Endodermal cell (in vitro differentiated cells): ENCODE measurements at regions not wholly inside any gene's neighbourhood (a gene's known extent, or its start where the extent isn't known, plus 50 kb on each side); places are given as distances from the start of the nearest gene placed in this dataset.

Source experiments
- DNase-seq: peaks from one replicate; pipeline ENCODE4 v3.0.0-alpha.2; 2017
- H3K27ac ChIP-seq: 2 replicates; pipeline ENCODE4 v1.5.1; 2013; ENCODE audit warnings: mild to moderate bottlenecking, low read depth, low read length, moderate library complexity
- H3K27me3 ChIP-seq: 2 replicates; pipeline ENCODE4 v1.6.1; 2013; ENCODE audit warnings: mild to moderate bottlenecking, low read length, moderate library complexity; ENCODE audit not compliant: insufficient read depth, control insufficient read depth, poor library complexity, severe bottlenecking
- H3K36me3 ChIP-seq: 2 replicates; pipeline ENCODE4 v1.7.0; 2013; ENCODE audit warnings: mild to moderate bottlenecking, low read length, moderate library complexity; ENCODE audit not compliant: control insufficient read depth, insufficient read depth
- H3K4me1 ChIP-seq: one replicate; pipeline ENCODE4 v1.7.0; 2013; ENCODE audit warnings: low read length; ENCODE audit not compliant: control insufficient read depth, insufficient read depth
- H3K4me3 ChIP-seq: 2 replicates; pipeline ENCODE4 v1.5.1; 2013; ENCODE audit warnings: mild to moderate bottlenecking, low read length, moderate library complexity
- H3K9ac ChIP-seq: 2 replicates; pipeline ENCODE4 v1.6.1; 2013; ENCODE audit warnings: mild to moderate bottlenecking, low read length, moderate library complexity; ENCODE audit not compliant: poor library complexity, severe bottlenecking; ENCODE audit errors: extremely low read depth
- H3K9me3 ChIP-seq: 2 replicates; pipeline ENCODE4 v1.6.1; 2013; ENCODE audit warnings: mild to moderate bottlenecking, low read length, moderate library complexity; ENCODE audit not compliant: control insufficient read depth
- H3K27ac Mint-ChIP-seq: 2 replicates; pipeline ENCODE4 v1.8.0; 2020; ENCODE audit warnings: mixed read lengths
- H3K27me3 Mint-ChIP-seq: 2 replicates; pipeline ENCODE4 v1.8.0; 2021; ENCODE audit warnings: mild to moderate bottlenecking, mixed read lengths; ENCODE audit not compliant: insufficient read depth
- H3K36me3 Mint-ChIP-seq: 2 replicates; pipeline ENCODE4 v1.8.0; 2020; ENCODE audit warnings: low read depth, mixed read lengths
- H3K4me1 Mint-ChIP-seq: 2 replicates; pipeline ENCODE4 v1.8.0; 2020; ENCODE audit warnings: mixed read lengths
- H3K4me3 Mint-ChIP-seq: 2 replicates; pipeline ENCODE4 v1.8.0; 2020; ENCODE audit warnings: mild to moderate bottlenecking, moderate library complexity, mixed read lengths
- H3K9me3 Mint-ChIP-seq: 2 replicates; pipeline ENCODE4 v1.8.0; 2020; ENCODE audit warnings: mild to moderate bottlenecking, mixed read lengths
- CTCF ChIP-seq: fragments of 200-600 bp; sonication (generic); conservative IDR thresholded peaks from 2 replicates; pipeline ENCODE4 v1.5.0; 2021; ENCODE audit warnings: antibody characterized with exemption, mild to moderate bottlenecking
- WGBS, 2 experiments: methylation state at CpG; one replicate each; pipeline versions ENCODE4 v1.1.5 to v1.1.7; 2013; ENCODE audit warnings: missing lambda C conversion rate in 2 of 2, mixed read lengths in 1 of 2; ENCODE audit not compliant: insufficient coverage in 1 of 2, insufficient read length in 1 of 2; 5-methylcytosine and 5-hydroxymethylcytosine counted together

DNA sequence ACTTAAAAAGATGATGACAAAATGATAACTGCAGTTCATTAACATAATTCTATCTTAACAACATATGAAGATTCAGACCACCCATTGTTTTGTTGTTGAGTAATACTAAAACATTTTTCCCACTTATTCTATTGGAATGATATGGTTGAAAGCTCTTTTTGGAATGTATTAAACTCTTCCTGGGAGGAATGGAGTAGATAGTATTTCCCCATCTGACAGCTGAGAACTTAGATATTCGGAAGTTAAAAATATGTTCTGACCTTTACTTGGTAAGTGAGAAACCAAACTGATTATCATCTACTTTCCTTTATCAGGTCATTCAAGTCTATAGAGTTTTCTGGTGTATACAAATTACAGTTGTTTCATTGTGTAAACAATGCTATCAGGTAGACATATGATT, 452.9 kb downstream of the CSNK1G3 start:
- Mint-ChIP-seq H3K27ac (no peak overlapping the region), H3K9me3 (no peaks in the 10 kb centered on the region), H3K4me1 (no peaks in the 10 kb centered on the region), H3K27me3 (no peaks in the 10 kb centered on the region), H3K36me3 (no peaks in the 10 kb centered on the region), H3K4me3 (no peak overlapping the region)
- H3K9me3 ChIP-seq = peaks cover 9% of the 10 kb centered on the region
- 100% methylated on average over 1 of the region's 1 CpG for WGBS, 2 experiments
- DNase-seq = no peak
- H3K4me1 ChIP-seq = no peaks in the 10 kb centered on the region
- no peaks in the 10 kb centered on the region for H3K36me3 ChIP-seq
- no peak overlapping the region for H3K4me3 ChIP-seq
- H3K9ac ChIP-seq = no peak overlapping the region
- no peak overlapping the region for H3K27ac ChIP-seq
- TF ChIP-seq CTCF = no peak
- H3K27me3 ChIP-seq = no peaks in the 10 kb centered on the region

DNA sequence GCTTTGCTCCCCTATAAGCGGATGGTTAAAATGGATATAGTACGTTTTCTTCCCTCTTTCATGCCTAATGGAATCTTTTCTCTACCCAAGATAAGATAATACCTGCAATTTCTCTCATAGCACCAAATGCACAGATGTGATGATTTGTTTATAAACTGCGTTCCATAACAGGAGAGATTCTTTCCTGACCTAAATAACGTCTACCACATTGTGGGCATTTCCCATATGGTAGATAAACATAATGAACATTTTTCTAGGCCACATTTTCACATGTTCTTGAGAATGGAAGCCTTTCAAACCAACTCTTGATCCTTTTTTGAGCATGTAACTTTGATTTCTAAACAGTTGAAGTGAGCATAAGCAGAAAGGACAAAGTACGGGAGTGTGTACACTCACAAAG, 448.5 kb downstream of the CSNK1G3 start:
- H3K36me3 Mint-ChIP-seq = no peaks in the 10 kb centered on the region
- no peak for DNase-seq
- Histone ChIP-seq H3K4me3 (no peak overlapping the region), H3K27me3 (no peaks in the 10 kb centered on the region), H3K4me1 (no peaks in the 10 kb centered on the region), H3K36me3 (no peaks in the 10 kb centered on the region), H3K9ac (no peak overlapping the region), H3K9me3 (peaks cover 9% of the 10 kb centered on the region), H3K27ac (no peak overlapping the region)
- no peaks in the 10 kb centered on the region for H3K27me3 Mint-ChIP-seq
- TF ChIP-seq CTCF = no peak
- no peak overlapping the region for H3K4me3 Mint-ChIP-seq
- no peaks in the 10 kb centered on the region for H3K4me1 Mint-ChIP-seq
- H3K9me3 Mint-ChIP-seq = no peaks in the 10 kb centered on the region
- 95% methylated on average over 4 to 5 of the region's 5 CpGs for WGBS, 2 experiments
- H3K27ac Mint-ChIP-seq = no peak overlapping the region

- no peaks in the 10 kb centered on the region for H3K27me3 Mint-ChIP-seq
- Histone ChIP-seq H3K4me3 (no peak overlapping the region), H3K9ac (no peak overlapping the region), H3K4me1 (no peaks in the 10 kb centered on the region), H3K27ac (no peak overlapping the region), H3K36me3 (no peaks in the 10 kb centered on the region), H3K9me3 (no peaks in the 10 kb centered on the region), H3K27me3 (no peaks in the 10 kb centered on the region)
- H3K9me3 Mint-ChIP-seq = peaks cover 22% of the 10 kb centered on the region
- 90 to 94% methylated on average over 3 of the region's 3 CpGs for WGBS, 2 experiments
- H3K4me3 Mint-ChIP-seq = no peak overlapping the region
- TF ChIP-seq CTCF = no peak
- no peak for DNase-seq
- H3K4me1 Mint-ChIP-seq = peaks cover 3% of the 10 kb centered on the region
- no peaks in the 10 kb centered on the region for H3K36me3 Mint-ChIP-seq
- H3K27ac Mint-ChIP-seq = no peak overlapping the region
These were observed 439.6 kb downstream of the CSNK1G3 start for GRCh38 chr5:123951582-123951977.
